Smooth muscle cell (in vitro differentiated cells): ENCODE measurements at regions not wholly inside any gene's neighbourhood (a gene's known extent, or its start where the extent isn't known, plus 50 kb on each side); places are given as distances from the start of the nearest gene placed in this dataset.
"Not testable (repeated sequence)": the region's sequence is repeated elsewhere in the genome, so short reads cannot be mapped to it uniquely, and the experiment has no call there.

Experiments used
- DNase-seq: peaks from one replicate; lab custom pipeline; 2025; ENCODE audit not compliant: unreplicated experiment; lab: John Stamatoyannopoulos, UW
- H2AFZ ChIP-seq: fragments of 200-600 bp; sonication (generic); 2 replicates; pipeline ENCODE4 v1.6.0; 2016; ENCODE audit warnings: antibody characterized with exemption, low read depth, mild to moderate bottlenecking
- H3F3A ChIP-seq: fragments of 200-600 bp; sonication (generic); 2 replicates; pipeline ENCODE4 v1.6.0; 2017; ENCODE audit warnings: antibody characterized with exemption, low read depth
- H3K27ac ChIP-seq: fragments of 200-600 bp; sonication (generic); 2 replicates; pipeline ENCODE4 v1.5.1; 2016; ENCODE audit warnings: low read depth, mild to moderate bottlenecking
- H3K27me3 ChIP-seq: fragments of 200-600 bp; sonication (generic); 2 replicates; pipeline ENCODE4 v1.6.1; 2016; ENCODE audit warnings: low read depth, mild to moderate bottlenecking
- H3K36me3 ChIP-seq: fragments of 200-600 bp; sonication (generic); 2 replicates; pipeline ENCODE4 v1.5.1; 2016; ENCODE audit warnings: low read depth
- H3K4me1 ChIP-seq: fragments of 200-600 bp; sonication (generic); 2 replicates; pipeline ENCODE4 v1.5.1; 2016; ENCODE audit warnings: low read depth
- H3K4me2 ChIP-seq: fragments of 200-600 bp; sonication (generic); 2 replicates; pipeline ENCODE4 v1.6.0; 2016; ENCODE audit warnings: mild to moderate bottlenecking
- H3K4me3 ChIP-seq: fragments of 200-600 bp; sonication (generic); 2 replicates; pipeline ENCODE4 v1.5.1; 2016; ENCODE audit warnings: mild to moderate bottlenecking
- H3K79me2 ChIP-seq: fragments of 200-600 bp; sonication (generic); 2 replicates; pipeline ENCODE4 v1.6.0; 2016; ENCODE audit warnings: low read depth, mild to moderate bottlenecking
- H3K9ac ChIP-seq: fragments of 200-600 bp; sonication (generic); 2 replicates; pipeline ENCODE4 v1.6.0; 2016; ENCODE audit warnings: low read depth
- H3K9me3 ChIP-seq: fragments of 200-600 bp; sonication (generic); replicated peaks from 2 replicates; pipeline ENCODE4 v1.5.1; 2016; ENCODE audit warnings: low read depth
- H4K20me1 ChIP-seq: fragments of 200-600 bp; sonication (generic); 2 replicates; pipeline ENCODE4 v1.6.0; 2016; ENCODE audit warnings: low read depth
- WGBS: methylation state at CpG from one replicate; pipeline ENCODE4 v1.1.7; 2016; ENCODE audit warnings: low lambda C conversion rate; 5-methylcytosine and 5-hydroxymethylcytosine counted together
- TF ChIP-seq, protein P1 (sequence below): fragments of 200-600 bp; sonication (generic); IDR thresholded peaks from 2 replicates; pipeline ENCODE4 v1.5.1; 2017; ENCODE audit warnings: borderline replicate concordance, mild to moderate bottlenecking, antibody characterized with exemption; ENCODE audit not compliant: insufficient read depth, poor library complexity, severe bottlenecking

DNA sequence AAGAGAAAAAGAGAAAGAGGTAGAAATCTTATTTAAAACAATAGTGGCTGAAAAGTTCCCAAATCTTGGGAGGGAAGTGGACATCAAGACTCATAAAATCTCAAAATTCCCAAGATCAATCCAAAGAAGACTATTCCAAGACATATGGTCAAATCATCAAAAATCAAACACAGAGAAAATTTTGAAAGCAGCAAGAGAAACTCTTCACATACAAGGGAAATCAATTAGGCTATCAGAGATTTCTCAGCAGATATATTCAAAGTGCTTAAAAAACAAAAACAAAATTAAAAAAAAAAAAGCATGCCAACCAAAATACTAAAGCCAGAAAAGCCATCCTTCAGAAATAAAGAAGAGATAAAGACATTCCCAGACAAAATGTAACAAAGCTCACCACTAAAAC is 52.6 kb upstream of the RALGPS2 start:
- Histone ChIP-seq H3K4me2 (no peak overlapping the region), H4K20me1 (no peaks in the 10 kb centered on the region), H3F3A (no peaks in the 10 kb centered on the region), H3K9me3 (peaks cover 4% of the 10 kb centered on the region), H3K4me1 (no peaks in the 10 kb centered on the region), H3K36me3 (no peaks in the 10 kb centered on the region), H3K27ac (no peak overlapping the region), H3K27me3 (no peaks in the 10 kb centered on the region), H2AFZ (no peak overlapping the region), H3K4me3 (no peak overlapping the region), H3K79me2 (no peaks in the 10 kb centered on the region), H3K9ac (no peak overlapping the region)
- TF ChIP-seq, protein P1, sequence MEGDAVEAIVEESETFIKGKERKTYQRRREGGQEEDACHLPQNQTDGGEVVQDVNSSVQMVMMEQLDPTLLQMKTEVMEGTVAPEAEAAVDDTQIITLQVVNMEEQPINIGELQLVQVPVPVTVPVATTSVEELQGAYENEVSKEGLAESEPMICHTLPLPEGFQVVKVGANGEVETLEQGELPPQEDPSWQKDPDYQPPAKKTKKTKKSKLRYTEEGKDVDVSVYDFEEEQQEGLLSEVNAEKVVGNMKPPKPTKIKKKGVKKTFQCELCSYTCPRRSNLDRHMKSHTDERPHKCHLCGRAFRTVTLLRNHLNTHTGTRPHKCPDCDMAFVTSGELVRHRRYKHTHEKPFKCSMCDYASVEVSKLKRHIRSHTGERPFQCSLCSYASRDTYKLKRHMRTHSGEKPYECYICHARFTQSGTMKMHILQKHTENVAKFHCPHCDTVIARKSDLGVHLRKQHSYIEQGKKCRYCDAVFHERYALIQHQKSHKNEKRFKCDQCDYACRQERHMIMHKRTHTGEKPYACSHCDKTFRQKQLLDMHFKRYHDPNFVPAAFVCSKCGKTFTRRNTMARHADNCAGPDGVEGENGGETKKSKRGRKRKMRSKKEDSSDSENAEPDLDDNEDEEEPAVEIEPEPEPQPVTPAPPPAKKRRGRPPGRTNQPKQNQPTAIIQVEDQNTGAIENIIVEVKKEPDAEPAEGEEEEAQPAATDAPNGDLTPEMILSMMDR, result no peak
- DNase-seq, result no peak

DNA sequence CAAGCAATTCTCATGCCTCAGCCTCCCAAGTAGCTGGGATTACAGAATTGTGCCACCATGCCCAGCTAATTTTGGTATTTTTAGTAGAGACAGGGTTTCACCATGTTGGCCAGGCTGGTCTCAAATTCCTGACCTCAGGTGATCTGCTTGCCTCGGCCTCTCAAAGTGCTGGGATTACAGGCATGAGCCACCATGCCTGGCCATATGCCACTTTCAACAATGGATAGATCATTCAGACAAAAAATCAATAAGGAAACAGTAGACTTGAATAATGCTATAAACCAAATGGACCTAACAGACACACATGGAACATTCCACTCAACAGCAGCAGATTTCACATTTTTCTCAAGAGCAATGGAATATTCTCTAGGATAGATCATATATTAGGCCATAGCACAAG is 50.5 kb upstream of the RALGPS2 start:
- not testable (repeated sequence) for H3K4me3 ChIP-seq, H3F3A ChIP-seq, H3K27me3 ChIP-seq, H3K27ac ChIP-seq, H4K20me1 ChIP-seq, H3K9ac ChIP-seq, DNase-seq, H3K79me2 ChIP-seq, H3K4me2 ChIP-seq, H3K9me3 ChIP-seq, H2AFZ ChIP-seq, H3K36me3 ChIP-seq, H3K4me1 ChIP-seq
- WGBS, result 95% methylated on average over 1 of the region's 1 CpG
